HG03460 (cell line): ENCODE measurements at regions not wholly inside any gene's neighbourhood (a gene's known extent, or its start where the extent isn't known, plus 50 kb on each side); places are given as distances from the start of the nearest gene placed in this dataset.
"Not testable (repeated sequence)": the region's sequence is repeated elsewhere in the genome, so short reads cannot be mapped to it uniquely, and the experiment has no call there.

Experiments
- ATAC-seq: cut with Tn5 transposase; IDR thresholded peaks from one replicate; pipeline ENCODE4 v1.9.1; 2021; ENCODE audit not compliant: unreplicated experiment

DNA sequence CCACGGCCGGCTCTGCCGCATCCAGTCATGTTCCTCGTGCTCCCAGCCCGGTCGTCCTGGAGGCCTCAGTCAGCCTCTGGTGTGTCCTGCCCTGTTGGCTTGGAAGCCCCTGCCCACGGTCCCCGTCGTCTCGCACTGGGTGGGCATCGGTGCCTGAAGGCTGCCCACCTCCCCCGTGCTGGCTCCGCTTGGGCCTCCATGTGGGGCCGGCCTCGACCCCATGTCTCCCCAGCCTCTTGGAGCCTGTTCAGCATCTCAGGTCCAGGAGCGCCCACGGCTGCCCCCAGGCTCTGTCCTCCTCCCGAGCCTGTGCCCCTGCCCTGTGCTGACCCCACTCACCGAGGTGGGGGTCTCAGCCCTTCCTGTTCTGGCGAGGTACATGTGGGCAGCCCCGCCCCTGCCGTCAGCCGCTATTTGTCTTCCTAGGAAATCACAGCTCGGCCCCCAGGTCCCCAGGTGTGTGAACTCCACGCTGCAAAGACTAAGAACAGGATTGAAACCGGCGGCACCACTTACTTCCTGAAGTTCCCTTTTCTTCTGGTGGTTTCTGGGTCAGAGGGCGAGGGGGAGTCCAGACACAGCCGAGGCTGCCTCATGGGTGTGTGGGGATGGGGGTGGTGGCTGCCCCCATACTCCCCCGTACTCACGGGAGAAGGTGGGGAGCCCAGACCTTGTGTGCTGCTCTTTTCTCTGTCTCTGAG, 221.3 kb downstream of the TMEM121 start:
- ATAC-seq: peak; percentile 47

GRCh38 chr14:105748204-105748578, 221.8 kb downstream of the TMEM121 start:
- peak; percentile 49 for ATAC-seq

DNA sequence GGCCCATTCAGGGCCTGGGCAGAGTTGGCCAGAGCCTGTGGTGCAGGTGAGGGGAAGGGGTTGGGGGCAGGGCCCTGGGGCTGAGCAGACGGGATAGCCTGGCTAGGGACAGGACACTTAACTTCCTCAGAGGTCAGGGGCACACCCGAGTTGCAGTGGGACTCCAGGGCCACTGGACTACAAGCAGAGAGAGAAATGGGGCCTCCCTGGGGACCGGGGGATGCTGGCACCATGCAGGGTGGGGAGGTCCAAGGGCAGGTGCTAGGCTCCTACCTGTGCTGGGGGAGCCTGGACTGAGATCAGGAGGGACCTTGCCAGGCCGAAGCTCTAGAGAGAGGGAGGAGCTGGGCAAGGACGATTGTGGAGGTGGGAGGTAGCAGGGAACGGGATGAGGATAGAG, 222.3 kb downstream of the TMEM121 start:
- not testable (repeated sequence) for ATAC-seq

- not testable (repeated sequence) for ATAC-seq
Measured at GRCh38 chr14:105749870-105750541, 223.6 kb downstream of the TMEM121 start.

GRCh38 chr14:105751291-105751751, 224.9 kb downstream of the TMEM121 start:
- not testable (repeated sequence) for ATAC-seq

DNA sequence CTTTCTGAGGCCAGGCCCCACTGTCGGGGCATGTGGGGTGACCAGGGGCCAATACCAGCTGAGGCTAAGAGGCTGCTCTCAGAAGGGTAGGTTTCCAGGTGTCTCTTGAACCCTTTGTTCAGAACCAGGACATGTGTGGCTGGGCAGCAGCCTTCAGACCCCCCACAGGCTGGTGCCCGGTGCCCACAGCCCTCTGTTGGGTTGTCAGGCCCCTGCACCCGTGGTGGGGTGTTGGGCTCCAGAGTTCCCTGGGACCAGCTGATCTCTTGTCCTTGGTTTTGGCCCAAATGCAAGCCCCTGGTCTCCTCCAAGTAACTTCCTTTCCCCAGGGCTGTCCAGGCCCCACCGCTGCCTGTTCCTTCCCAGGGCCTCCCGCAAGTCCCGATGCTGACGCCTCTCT, 226.0 kb downstream of the TMEM121 start:
- not testable (repeated sequence) for ATAC-seq

DNA sequence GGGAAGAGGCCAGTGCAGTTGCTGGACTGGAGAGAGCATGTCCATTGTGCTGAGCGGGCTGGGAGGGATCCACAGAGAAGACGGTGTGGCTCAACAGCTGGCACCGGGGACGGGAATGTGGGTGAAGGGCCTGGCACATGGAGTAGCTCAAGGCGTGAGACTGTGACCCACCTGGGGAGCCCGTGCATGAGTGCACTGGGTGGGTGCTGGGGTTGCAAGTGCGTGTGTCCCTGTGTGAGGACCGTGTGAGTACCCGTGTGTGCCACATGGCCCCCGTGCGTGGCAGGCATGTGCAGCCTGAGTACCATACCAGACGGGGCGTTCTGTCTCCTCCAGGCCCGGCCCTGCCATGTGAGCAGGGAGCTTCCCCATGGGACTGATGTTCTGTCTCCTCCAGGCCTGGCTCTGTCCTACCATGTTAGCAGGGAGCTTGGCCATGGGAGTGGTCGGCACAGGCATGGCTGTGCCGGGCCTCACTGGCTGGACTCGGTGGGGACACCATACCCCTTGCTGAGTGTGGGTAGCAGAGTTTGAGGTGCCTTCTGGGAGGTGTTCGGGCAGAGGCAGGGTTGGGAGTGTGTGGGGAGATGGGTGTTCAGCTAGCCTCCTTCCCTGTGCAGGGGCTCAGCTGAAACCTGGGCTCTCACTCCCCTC, 234.4 kb downstream of the TMEM121 start:
- no peak for ATAC-seq

DNA sequence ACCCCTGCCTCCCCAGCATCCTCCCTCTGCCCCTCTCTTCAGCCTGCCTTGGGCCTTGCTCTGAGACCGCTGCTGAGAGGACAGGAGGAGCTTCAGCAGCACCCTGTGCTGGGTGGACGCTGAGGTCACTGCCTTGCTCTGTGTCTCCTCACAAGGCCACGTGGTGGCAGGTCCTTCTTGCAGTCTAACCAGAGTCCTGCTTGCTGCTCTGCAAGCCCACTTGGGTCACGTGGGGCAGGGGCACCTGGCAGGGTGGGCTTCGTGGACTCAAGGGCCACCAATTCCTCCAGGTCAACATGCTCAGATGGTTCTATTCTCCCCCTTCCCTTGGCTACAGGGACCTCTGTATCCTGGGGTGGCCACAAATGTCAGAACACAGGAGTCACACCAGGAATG, 235.0 kb downstream of the TMEM121 start:
- not testable (repeated sequence) for ATAC-seq

DNA sequence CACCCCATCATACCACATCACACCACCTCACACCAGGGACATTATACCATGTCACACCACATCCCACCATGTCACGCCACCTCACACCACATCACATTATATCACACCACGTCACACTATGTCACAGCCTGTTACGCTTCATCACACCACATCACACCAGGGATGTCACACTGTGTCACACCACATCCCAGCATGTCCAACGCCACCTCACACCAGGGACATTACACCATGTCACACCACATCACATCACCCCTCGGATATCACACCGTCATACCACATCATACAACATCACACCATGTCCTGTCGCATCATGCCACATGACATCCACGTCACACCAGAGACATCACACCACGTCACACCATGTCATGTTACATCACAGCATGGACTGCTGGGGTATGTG, 235.5 kb downstream of the TMEM121 start:
- no peak for ATAC-seq

- ATAC-seq: not testable (repeated sequence)
Measured at GRCh38 chr14:105762262-105762661, 235.9 kb downstream of the TMEM121 start.

DNA sequence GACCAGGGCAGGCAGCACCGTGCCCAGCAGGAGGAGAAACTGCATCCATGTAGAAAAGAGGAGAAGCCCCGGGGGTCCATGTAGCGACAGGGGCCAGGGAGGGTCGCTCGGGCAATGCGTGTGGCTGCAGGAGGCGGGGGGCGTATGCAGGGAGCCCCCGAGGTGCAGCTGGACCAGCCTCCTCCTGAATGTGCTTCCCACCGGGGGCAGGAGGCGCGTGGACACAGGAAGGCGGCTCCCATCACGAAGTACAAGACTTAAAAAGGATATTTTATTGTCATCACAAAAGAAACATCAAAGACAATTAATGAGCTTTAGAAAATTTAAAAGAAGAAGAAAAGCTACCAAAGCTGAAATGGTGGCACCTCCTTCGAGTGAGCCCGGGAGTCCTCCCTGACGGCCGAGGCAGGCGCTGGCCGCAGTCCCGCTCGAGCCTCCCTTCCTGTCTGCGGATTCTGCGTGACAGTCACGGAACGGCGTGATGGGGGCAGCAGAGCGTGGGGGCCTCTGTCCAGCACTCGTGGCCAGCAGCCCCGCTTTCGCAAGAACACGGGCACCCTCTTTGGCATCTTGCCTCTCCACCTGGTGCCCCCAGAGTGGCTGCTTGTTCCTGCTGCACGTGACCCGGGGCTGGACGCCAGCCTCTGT, 238.0 kb downstream of the TMEM121 start:
- not testable (repeated sequence) for ATAC-seq

DNA sequence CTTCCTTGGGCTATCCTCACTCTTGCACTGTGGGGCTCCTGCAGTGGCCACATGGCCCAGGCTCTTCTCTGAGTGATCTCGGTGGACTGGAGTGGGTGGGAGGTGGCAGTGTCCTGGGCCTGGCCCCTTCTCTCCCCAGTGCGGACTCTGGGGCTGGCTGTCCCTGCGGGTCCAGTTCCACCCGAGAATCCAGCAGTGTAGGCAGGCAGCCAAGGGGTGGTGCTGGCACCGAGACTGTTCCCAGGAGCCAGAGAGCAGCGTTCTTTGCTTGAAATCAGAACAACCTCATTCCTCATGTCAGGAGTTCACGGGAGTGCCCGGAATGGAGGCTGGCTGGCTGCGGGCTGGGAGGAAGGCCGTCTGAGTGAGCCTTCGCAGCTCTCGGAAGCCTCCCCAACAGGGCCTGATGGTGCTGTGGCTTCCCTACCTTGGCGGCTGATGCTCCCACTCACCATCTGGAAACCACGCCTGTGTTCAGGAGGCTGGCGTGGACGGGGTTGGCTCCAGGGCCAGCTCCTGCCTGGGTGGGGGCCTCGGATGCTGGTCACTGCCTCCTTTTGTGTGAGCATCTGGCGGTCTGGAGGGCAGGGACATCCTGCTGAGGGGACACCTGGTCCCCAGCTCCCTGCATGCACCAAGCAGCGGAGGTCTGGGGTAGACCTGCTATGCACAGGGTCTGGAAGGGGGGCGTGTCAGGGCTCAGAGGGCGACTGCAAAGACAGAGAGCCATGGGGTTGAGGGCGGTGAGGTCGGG, 238.9 kb downstream of the TMEM121 start:
- not testable (repeated sequence) for ATAC-seq

DNA sequence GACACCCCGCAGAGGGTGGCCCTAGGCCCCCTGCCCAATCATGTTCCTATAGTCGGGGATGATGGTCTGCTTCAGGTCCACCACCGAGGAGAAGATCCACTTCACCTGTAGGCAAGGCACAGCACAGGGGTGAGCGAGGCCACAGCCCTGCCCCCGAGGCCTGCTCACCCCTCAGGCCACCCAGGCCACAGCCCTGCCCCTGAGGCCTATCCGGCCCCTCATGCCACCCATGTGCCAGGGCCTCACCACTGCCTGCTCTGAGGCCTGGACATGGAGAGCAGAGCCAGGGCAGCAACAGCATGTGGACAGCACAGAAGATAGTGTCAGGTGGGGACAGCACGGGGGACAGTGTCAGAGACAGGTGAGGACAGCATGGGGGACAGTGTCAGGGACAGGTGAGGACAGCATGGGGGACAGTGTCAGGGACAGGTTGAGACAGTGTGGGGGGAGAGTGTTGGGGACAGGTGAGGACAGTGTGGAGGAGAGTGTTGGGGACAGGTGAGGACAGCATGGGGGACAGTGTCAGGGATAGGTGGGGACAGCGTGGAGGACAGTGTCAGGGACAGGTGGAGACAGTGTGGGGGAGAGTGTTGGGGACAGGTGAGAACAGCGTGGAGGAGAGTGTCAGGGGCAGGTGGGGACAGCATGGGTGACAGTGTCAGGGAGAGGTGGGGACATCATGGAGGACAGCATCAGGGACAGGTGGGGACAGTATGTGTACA, 239.7 kb downstream of the TMEM121 start:
- no peak for ATAC-seq

GRCh38 chr14:105767315-105767714, 240.9 kb downstream of the TMEM121 start:
- ATAC-seq: no peak

DNA sequence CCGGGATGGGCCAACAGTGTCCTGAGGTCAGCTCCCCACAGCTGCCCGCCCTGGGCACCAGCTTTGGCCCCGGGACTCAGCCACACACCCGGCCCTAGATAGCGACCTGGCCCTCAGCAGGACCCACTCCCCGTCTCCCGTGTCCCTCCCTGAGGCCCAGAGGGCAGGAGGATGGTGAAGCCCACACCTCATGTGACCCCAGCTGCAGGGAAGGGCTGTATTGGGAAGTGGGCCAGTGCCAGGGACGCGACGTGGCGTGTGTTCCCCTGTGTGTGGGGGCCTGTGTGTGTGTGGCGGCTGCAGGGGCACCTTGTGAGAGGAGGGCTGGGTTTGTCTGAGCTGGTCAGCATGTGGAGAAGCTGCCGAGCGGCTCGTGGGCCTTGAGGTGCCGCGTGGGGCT, 241.7 kb downstream of the TMEM121 start:
- not testable (repeated sequence) for ATAC-seq

DNA sequence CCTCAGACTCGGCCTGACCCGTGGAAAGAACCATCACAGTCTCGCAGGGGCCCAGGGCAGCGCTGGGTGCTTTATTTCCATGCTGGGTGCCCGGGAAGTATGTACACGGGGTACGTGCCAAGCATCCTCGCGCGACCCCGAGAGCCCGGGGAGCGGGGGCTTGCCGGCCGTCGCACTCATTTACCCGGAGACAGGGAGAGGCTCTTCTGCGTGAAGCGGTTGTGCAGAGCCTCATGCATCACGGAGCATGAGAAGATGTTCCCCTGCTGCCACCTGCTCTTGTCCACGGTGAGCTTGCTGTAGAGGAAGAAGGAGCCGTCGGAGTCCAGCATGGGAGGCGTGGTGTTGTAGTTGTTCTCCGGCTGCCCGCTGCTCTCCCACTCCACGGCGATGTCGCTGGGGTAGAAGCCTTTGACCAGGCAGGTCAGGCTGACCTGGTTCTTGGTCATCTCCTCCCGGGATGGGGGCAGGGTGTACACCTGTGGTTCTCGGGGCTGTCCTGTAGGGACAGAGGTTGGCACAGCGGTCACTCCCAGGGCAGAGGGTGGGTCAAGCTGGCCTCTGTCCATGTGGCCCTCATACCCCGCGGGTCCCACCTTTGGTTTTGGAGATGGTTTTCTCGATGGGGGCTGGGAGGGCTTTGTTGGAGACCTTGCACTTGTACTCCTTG, 242.8 kb downstream of the TMEM121 start:
- not testable (repeated sequence) for ATAC-seq

GRCh38 chr14:105770619-105771216, 244.3 kb downstream of the TMEM121 start:
- not testable (repeated sequence) for ATAC-seq

DNA sequence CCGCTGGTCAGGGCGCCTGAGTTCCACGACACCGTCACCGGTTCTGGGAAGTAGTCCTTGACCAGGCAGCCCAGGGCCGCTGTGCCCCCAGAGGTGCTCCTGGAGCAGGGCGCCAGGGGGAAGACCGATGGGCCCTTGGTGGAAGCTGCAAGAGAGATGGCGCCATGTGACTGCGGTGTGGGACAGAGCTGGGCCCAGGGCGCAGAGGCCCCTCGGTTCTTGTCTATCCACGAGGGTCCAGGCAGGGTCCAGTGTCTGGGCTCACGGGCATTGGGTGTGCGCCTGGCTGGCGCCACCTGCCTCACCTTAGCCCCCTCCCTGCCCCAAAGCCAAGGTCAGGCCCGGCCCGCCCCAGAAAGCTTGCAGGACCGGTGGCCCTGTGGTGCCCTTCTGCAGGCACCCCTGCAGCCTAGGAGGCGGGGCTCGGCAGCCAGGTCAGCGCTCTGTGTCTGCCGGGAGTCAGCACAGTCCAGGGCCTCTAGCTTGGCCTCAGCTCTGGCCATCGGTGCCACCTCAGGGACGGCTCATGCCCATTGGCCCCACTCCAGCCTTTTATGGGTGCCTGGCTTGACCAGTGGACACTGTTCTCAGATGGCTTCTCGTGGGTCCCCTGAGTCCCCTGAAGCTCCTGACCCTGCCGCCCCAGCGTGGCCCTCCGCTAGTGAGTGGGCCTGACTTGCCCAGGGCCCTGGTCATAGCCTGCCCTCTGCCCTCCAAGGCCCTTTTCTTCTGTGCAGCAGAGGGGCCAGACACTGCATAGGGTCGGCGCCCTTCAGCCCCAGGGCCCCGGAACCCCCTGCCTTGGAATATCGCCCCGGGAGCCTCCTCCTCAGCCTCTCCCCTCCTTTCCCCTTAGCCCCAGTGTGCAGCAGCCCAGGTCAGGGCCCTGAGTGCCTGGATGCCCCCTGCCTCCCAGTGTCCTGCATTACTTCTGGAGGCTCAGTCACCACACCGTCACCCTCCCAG, 245.2 kb downstream of the TMEM121 start:
- ATAC-seq: not testable (repeated sequence)
